ENCODE measurements at regions not wholly inside any gene's neighbourhood (a gene's known extent, or its start where the extent isn't known, plus 50 kb on each side); places are given as distances from the start of the nearest gene placed in this dataset.

- DNase-seq, result no peak
Observed at GRCh38 chr18:49658823-49659404, 97.1 kb downstream of the LIPG start.

GRCh38 chr18:49656073-49656692 lies 94.3 kb downstream of the LIPG start:
- no peak for DNase-seq

GRCh38 chr18:49655266-49656072 lies 93.6 kb downstream of the LIPG start:
- DNase-seq, result no peak

- DNase-seq, result no peak
Observed at GRCh38 chr18:49654347-49654746, 92.5 kb downstream of the LIPG start.

DNA sequence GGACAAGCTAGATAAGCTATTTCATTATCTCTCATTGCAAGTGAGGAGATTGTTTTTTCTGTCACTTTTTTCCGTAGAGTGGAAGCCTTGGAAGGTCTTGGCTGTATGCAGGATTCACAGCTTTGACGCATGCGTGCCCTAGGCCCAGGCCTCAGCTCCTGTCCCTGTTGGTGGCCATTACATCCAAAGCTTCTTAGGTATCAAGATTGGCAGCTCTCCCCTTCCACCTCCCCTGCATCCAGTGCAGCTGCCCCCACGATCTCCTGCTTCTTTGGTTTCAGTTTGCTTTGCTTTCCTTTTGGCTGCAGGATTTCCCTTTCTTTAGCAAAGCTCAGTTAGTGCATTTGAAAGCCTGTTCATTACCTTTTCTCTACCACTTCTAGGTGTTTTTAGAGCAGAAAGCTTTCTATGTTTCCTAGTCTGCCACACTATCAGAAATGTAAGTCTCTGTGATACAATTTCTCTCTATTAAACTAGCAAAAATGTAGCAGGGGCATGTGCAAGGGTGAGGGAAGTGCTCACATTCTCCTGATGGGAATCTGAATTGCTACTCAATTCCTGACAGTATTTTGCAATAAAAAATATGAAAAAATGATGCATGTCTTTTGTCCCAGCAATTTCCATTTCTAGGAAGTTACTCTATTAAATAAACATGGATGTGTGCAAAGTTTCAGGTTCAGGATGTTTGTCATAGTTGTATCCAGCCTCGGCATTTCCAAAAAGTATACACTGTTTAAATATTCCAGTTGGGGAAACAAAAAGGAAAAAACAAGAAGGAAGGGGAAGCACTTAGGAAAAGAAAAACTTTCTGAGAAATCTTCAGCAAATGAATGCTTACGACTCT lies 91.2 kb downstream of the LIPG start:
- DNase-seq, result peak; percentile 61

DNA sequence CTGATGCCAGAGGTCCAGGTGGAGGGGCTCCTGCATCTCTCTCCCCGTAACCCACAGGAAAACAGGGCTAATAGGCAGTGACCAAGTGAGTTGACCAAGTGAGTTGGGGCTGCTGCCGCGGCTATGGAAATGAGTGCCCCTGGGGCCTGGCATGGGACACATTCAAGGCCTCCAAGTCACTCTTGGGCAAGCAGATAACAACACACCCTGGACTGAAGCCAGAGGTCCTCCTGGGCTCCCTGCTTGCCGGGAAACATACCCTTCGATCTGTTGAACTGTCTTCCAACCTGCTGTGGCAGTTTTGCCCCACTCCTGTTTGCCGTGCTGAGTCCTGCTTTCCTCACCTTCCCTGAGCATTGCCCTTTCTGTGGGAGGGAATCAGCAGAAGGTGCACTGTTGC lies 89.2 kb downstream of the LIPG start:
- no peak for DNase-seq

GRCh38 chr18:49650426-49650891 lies 88.6 kb downstream of the LIPG start:
- DNase-seq, result no peak

DNA sequence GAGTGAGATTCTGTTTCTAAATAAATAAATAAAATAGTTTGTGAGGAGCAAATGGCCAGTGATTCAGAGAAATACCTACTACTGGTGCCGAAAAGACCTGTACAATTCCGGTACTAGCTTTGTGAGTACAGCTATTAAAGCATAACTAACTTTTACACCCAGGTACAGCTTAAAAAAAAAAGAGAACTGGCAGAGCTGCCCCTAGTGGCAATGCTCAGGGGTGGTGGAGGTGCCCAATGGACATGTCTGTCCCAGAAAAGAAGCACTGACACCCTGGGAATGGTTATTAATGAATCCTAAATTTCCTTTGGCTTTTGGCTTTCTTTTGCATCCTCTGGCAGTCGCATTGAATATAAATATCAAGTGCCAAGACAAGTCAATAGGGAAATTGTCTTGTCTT lies 87.0 kb downstream of the LIPG start:
- DNase-seq, result no peak

All from left kidney (tissue), 1 donor.